ENCODE measurements at regions not wholly inside any gene's neighbourhood (a gene's known extent, or its start where the extent isn't known, plus 50 kb on each side); places are given as distances from the start of the nearest gene placed in this dataset.

DNA sequence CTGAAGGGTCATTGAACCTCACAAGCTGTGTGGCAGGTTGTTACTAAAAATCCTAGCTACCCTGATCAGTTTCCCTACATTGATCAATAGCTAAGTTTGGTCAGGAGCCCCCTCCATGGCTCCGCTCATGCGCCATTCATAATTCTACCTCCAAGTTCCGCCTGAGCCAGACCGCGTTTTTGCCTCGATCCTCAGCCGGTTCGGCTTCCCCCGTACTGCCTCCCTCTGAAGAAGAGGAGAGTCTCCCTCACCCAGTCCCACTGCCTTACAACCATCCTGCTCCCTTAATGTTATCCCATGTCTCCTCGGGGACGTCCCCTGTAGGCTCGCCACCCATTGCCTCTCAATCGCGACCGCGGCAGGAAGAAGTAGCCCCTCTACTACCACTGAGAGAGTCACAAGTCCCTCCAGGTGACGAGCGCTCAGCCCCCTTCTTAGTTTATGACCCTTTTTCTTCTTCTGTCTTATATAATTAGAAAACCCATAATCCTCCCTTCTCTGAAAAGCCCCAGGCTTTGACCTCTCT lies 158.2 kb downstream of the DEFB131A start:
- TF ChIP-seq, protein P1, sequence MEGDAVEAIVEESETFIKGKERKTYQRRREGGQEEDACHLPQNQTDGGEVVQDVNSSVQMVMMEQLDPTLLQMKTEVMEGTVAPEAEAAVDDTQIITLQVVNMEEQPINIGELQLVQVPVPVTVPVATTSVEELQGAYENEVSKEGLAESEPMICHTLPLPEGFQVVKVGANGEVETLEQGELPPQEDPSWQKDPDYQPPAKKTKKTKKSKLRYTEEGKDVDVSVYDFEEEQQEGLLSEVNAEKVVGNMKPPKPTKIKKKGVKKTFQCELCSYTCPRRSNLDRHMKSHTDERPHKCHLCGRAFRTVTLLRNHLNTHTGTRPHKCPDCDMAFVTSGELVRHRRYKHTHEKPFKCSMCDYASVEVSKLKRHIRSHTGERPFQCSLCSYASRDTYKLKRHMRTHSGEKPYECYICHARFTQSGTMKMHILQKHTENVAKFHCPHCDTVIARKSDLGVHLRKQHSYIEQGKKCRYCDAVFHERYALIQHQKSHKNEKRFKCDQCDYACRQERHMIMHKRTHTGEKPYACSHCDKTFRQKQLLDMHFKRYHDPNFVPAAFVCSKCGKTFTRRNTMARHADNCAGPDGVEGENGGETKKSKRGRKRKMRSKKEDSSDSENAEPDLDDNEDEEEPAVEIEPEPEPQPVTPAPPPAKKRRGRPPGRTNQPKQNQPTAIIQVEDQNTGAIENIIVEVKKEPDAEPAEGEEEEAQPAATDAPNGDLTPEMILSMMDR (conservative IDR thresholded peaks at IDR 0.05; ENCODE audit: low read depth, low read length) = no peak
- TF ChIP-seq EZH2 (IDR thresholded peaks at IDR 0.05; ENCODE audit: borderline replicate concordance, low read depth, low read length, poor library complexity, severe bottlenecking) = no peak

All from A673 (cell line).